Neural cell (in vitro differentiated cells): ENCODE measurements at regions not wholly inside any gene's neighbourhood (a gene's known extent, or its start where the extent isn't known, plus 50 kb on each side); places are given as distances from the start of the nearest gene placed in this dataset.

Experiments used
- H2AFZ ChIP-seq: fragments of 200-600, 300-800 bp; sonication (generic), shearing (Covaris generic); 2 replicates; pipeline ENCODE4 v1.6.0; 2014; ENCODE audit warnings: low read depth, mild to moderate bottlenecking, antibody characterized with exemption, low read length, moderate library complexity
- H3F3A ChIP-seq: fragments of 200-600 bp; shearing (Covaris generic); 2 replicates; pipeline ENCODE4 v1.6.1; 2016; ENCODE audit warnings: mild to moderate bottlenecking, moderate library complexity, mixed read lengths, antibody characterized with exemption, low read length; ENCODE audit not compliant: insufficient read depth, poor library complexity, severe bottlenecking
- H3K27ac ChIP-seq: fragments of 200-600, 300-800 bp; sonication (generic), shearing (Covaris generic); 2 replicates; pipeline ENCODE4 v1.5.1; 2014; ENCODE audit warnings: mild to moderate bottlenecking, low read length, moderate library complexity
- H3K27me3 ChIP-seq: fragments of 300-800, 200-600 bp; sonication (generic), shearing (Covaris generic); 2 replicates; pipeline ENCODE4 v1.6.0; 2014; ENCODE audit warnings: mild to moderate bottlenecking, low read depth, low read length, moderate library complexity; ENCODE audit not compliant: insufficient read depth
- H3K36me3 ChIP-seq: fragments of 300-800, 200-600 bp; sonication (generic), shearing (Covaris generic); 2 replicates; pipeline ENCODE4 v1.5.1; 2014; ENCODE audit warnings: mild to moderate bottlenecking, antibody characterized with exemption, low read length, moderate library complexity; ENCODE audit not compliant: insufficient read depth
- H3K4me2 ChIP-seq: fragments of 300-800, 200-600 bp; sonication (generic), shearing (Covaris generic); 2 replicates; pipeline ENCODE4 v1.6.0; 2014; ENCODE audit warnings: mild to moderate bottlenecking, low read length
- H3K4me3 ChIP-seq: fragments of 300-800, 200-600 bp; sonication (generic), shearing (Covaris generic); 2 replicates; pipeline ENCODE4 v1.5.1; 2014; ENCODE audit warnings: mild to moderate bottlenecking, low read length, moderate library complexity
- H3K79me2 ChIP-seq: fragments of 200-600 bp; shearing (Covaris generic); replicated peaks from 2 replicates; pipeline ENCODE4 v1.6.0; 2014; ENCODE audit warnings: mild to moderate bottlenecking, low read length, moderate library complexity; ENCODE audit not compliant: insufficient read depth
- H3K9ac ChIP-seq: fragments of 300-800, 200-600 bp; sonication (generic), shearing (Covaris generic); 2 replicates; pipeline ENCODE4 v1.6.1; 2016; ENCODE audit warnings: mild to moderate bottlenecking, low read length, mixed read lengths
- H3K9me2 ChIP-seq: fragments of 200-600 bp; shearing (Covaris generic); 2 replicates; pipeline ENCODE4 v1.6.1; 2016; ENCODE audit warnings: mild to moderate bottlenecking, low read length, mixed read lengths; ENCODE audit not compliant: insufficient read depth
- H3K9me3 ChIP-seq: fragments of 200-600, 300-800 bp; sonication (generic), shearing (Covaris generic); 2 replicates; pipeline ENCODE4 v1.6.1; 2016; ENCODE audit warnings: mild to moderate bottlenecking, mixed run types, low read length, moderate library complexity, mixed read lengths
- H4K20me1 ChIP-seq: fragments of 200-600 bp; shearing (Covaris generic); 2 replicates; pipeline ENCODE4 v1.6.1; 2016; ENCODE audit warnings: mild to moderate bottlenecking, mixed run types; ENCODE audit not compliant: insufficient read depth
- EP300 ChIP-seq: fragments of 450-650 bp; conservative IDR thresholded peaks from 2 replicates; pipeline ENCODE4 v1.6.1; 2014; ENCODE audit warnings: antibody characterized with exemption, mild to moderate bottlenecking, moderate library complexity; ENCODE audit not compliant: poor library complexity, severe bottlenecking
- EZH2 ChIP-seq: fragments of 200-600, 300-800 bp; shearing (Covaris generic), sonication (generic); IDR thresholded peaks from 2 replicates; pipeline ENCODE4 v1.6.1; 2014; ENCODE audit warnings: antibody characterized with exemption, low read length, borderline replicate concordance, mild to moderate bottlenecking; ENCODE audit not compliant: insufficient read depth, poor library complexity, severe bottlenecking
- MXI1 ChIP-seq: fragments of 450-650 bp; conservative IDR thresholded peaks from 2 replicates; pipeline ENCODE4 v1.6.1; 2014; ENCODE audit warnings: antibody characterized with exemption, mild to moderate bottlenecking; ENCODE audit not compliant: poor library complexity, severe bottlenecking
- POLR2AphosphoS5 ChIP-seq: IDR thresholded peaks from 2 replicates; pipeline ENCODE4 v1.6.1; 2012
- RAD21 ChIP-seq: fragments of 450-650 bp; conservative IDR thresholded peaks from 2 replicates; pipeline ENCODE4 v1.6.1; 2014; ENCODE audit warnings: antibody characterized with exemption, mild to moderate bottlenecking, moderate library complexity
- SMC3 ChIP-seq: fragments of 450-650 bp; conservative IDR thresholded peaks from 2 replicates; pipeline ENCODE4 v1.6.1; 2014; ENCODE audit warnings: antibody characterized with exemption, mild to moderate bottlenecking, moderate library complexity; ENCODE audit not compliant: poor library complexity
- TAF1 ChIP-seq: IDR thresholded peaks from 2 replicates; pipeline ENCODE4 v1.6.1; 2012; ENCODE audit warnings: low read depth
- TF ChIP-seq, protein P1 (sequence below): fragments of 450-650 bp; IDR thresholded peaks from 2 replicates; pipeline ENCODE4 v1.5.1; 2014; ENCODE audit warnings: antibody characterized with exemption, mild to moderate bottlenecking, moderate library complexity; ENCODE audit not compliant: poor library complexity, severe bottlenecking
- TF ChIP-seq, protein P2 (sequence below): IDR thresholded peaks from 2 replicates; pipeline ENCODE4 v1.6.1; 2012; ENCODE audit warnings: borderline replicate concordance

- no peaks in the 10 kb centered on the region for H3K9me3 ChIP-seq
- no peak overlapping the region for H3K9ac ChIP-seq
- H3K9me2 ChIP-seq = no peaks in the 10 kb centered on the region
- H3K79me2 ChIP-seq = no peaks in the 10 kb centered on the region
- no peaks in the 10 kb centered on the region for H3K27me3 ChIP-seq
- no peaks in the 10 kb centered on the region for H4K20me1 ChIP-seq
- no peaks in the 10 kb centered on the region for H3F3A ChIP-seq
- TF ChIP-seq EZH2 = no peak
- no peak for TF ChIP-seq RAD21
- no peak for TF ChIP-seq MXI1
- H3K36me3 ChIP-seq = no peaks in the 10 kb centered on the region
- no peak overlapping the region for H3K27ac ChIP-seq
- no peak overlapping the region for H3K4me3 ChIP-seq
- H3K4me2 ChIP-seq = no peak overlapping the region
- H2AFZ ChIP-seq = no peak overlapping the region
Observed at GRCh38 chr3:10632125-10632524, 126.7 kb upstream of the ATP2B2 start.

DNA sequence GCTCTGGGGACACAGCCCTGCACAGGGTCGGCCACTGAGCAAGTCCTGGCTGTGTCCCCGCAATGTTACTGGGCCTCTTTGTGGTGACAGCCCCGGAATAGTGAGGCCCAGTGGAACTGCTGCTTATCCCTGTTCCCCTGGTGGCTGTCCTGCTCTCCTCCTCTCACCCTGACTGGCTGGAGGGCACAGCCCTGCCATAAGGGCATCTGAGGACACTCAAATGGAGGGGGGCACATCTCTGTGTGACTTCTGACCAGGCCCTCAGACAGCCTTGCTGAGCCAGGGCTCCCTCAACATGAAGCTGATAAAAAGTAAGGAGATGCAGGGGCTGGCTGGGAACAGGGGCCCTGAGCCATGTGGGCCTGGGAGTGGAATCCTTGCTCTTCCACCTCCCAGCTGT, 127.4 kb upstream of the ATP2B2 start:
- H3K9ac ChIP-seq = no peak overlapping the region
- H3K9me2 ChIP-seq = no peaks in the 10 kb centered on the region
- H3K9me3 ChIP-seq = peaks cover 6% of the 10 kb centered on the region

More for the DNA sequence above, 127.4 kb upstream of the ATP2B2 start:
- TF ChIP-seq EZH2 = no peak
- TF ChIP-seq, protein P1, sequence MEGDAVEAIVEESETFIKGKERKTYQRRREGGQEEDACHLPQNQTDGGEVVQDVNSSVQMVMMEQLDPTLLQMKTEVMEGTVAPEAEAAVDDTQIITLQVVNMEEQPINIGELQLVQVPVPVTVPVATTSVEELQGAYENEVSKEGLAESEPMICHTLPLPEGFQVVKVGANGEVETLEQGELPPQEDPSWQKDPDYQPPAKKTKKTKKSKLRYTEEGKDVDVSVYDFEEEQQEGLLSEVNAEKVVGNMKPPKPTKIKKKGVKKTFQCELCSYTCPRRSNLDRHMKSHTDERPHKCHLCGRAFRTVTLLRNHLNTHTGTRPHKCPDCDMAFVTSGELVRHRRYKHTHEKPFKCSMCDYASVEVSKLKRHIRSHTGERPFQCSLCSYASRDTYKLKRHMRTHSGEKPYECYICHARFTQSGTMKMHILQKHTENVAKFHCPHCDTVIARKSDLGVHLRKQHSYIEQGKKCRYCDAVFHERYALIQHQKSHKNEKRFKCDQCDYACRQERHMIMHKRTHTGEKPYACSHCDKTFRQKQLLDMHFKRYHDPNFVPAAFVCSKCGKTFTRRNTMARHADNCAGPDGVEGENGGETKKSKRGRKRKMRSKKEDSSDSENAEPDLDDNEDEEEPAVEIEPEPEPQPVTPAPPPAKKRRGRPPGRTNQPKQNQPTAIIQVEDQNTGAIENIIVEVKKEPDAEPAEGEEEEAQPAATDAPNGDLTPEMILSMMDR = no peak
- no peak for TF ChIP-seq RAD21
- TF ChIP-seq POLR2AphosphoS5 = no peak
- TF ChIP-seq, protein P2, sequence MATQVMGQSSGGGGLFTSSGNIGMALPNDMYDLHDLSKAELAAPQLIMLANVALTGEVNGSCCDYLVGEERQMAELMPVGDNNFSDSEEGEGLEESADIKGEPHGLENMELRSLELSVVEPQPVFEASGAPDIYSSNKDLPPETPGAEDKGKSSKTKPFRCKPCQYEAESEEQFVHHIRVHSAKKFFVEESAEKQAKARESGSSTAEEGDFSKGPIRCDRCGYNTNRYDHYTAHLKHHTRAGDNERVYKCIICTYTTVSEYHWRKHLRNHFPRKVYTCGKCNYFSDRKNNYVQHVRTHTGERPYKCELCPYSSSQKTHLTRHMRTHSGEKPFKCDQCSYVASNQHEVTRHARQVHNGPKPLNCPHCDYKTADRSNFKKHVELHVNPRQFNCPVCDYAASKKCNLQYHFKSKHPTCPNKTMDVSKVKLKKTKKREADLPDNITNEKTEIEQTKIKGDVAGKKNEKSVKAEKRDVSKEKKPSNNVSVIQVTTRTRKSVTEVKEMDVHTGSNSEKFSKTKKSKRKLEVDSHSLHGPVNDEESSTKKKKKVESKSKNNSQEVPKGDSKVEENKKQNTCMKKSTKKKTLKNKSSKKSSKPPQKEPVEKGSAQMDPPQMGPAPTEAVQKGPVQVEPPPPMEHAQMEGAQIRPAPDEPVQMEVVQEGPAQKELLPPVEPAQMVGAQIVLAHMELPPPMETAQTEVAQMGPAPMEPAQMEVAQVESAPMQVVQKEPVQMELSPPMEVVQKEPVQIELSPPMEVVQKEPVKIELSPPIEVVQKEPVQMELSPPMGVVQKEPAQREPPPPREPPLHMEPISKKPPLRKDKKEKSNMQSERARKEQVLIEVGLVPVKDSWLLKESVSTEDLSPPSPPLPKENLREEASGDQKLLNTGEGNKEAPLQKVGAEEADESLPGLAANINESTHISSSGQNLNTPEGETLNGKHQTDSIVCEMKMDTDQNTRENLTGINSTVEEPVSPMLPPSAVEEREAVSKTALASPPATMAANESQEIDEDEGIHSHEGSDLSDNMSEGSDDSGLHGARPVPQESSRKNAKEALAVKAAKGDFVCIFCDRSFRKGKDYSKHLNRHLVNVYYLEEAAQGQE = no peak
- no peak for TF ChIP-seq TAF1
- no peak for TF ChIP-seq EP300
- no peak for TF ChIP-seq SMC3
- TF ChIP-seq MXI1 = no peak
- no peaks in the 10 kb centered on the region for H4K20me1 ChIP-seq
- H2AFZ ChIP-seq = no peak overlapping the region
- H3K27me3 ChIP-seq = no peaks in the 10 kb centered on the region
- H3K4me3 ChIP-seq = no peak overlapping the region
- no peaks in the 10 kb centered on the region for H3F3A ChIP-seq
- H3K36me3 ChIP-seq = no peaks in the 10 kb centered on the region
- no peaks in the 10 kb centered on the region for H3K79me2 ChIP-seq
- no peak overlapping the region for H3K27ac ChIP-seq
- no peak overlapping the region for H3K4me2 ChIP-seq
